GM12878 (cell line): ENCODE measurements at regions not wholly inside any gene's neighbourhood (a gene's known extent, or its start where the extent isn't known, plus 50 kb on each side); places are given as distances from the start of the nearest gene placed in this dataset.

Experiments used
- BMI1 ChIP-seq: fragments of 450-650 bp; IDR thresholded peaks from 2 replicates; pipeline ENCODE4 v1.6.1; 2016; ENCODE audit warnings: mild to moderate bottlenecking, moderate library complexity, borderline replicate concordance
- CEBPB ChIP-seq, 2 experiments: fragments of 150-350 bp in 1 of 2; IDR thresholded peaks; 2 replicates each; pipeline ENCODE4 v1.6.1; 2012 to 2014; ENCODE audit warnings: low read depth in 2 of 2, low read length in 2 of 2, borderline replicate concordance in 1 of 2, inconsistent platforms in 1 of 2
- E2F8 ChIP-seq: fragments of 450-650 bp; IDR thresholded peaks from 2 replicates; pipeline ENCODE4 v1.6.1; 2018; ENCODE audit warnings: mild to moderate bottlenecking, low read depth, moderate library complexity; ENCODE audit not compliant: partially characterized antibody
- EED ChIP-seq: sonication (generic); IDR thresholded peaks from 2 replicates; pipeline ENCODE4 v1.6.1; 2016; ENCODE audit warnings: antibody characterized with exemption, low read depth
- FOS ChIP-seq: IDR thresholded peaks from 3 replicates; pipeline ENCODE4 v1.6.1; 2011; ENCODE audit warnings: borderline replicate concordance; ENCODE audit not compliant: insufficient read length; ENCODE audit errors: extremely low read depth
- GATAD2B ChIP-seq: fragments of 450-650 bp; conservative IDR thresholded peaks from 2 replicates; pipeline ENCODE4 v1.6.1; 2017; ENCODE audit warnings: low read depth, mild to moderate bottlenecking, moderate library complexity
- HDAC6 ChIP-seq: fragments of 200-600 bp; sonication (generic); IDR thresholded peaks from one replicate; pipeline ENCODE4 v1.8.0; 2017; ENCODE audit warnings: antibody characterized with exemption; ENCODE audit not compliant: unreplicated experiment
- IKZF1 ChIP-seq: fragments of 450-650 bp; conservative IDR thresholded peaks from 2 replicates; pipeline ENCODE4 v1.6.1; 2017; ENCODE audit warnings: antibody characterized with exemption, mild to moderate bottlenecking
- IRF4 ChIP-seq: IDR thresholded peaks from 2 replicates; pipeline ENCODE4 v1.6.1; 2011; ENCODE audit warnings: low read depth, low read length
- KAT2A ChIP-seq: conservative IDR thresholded peaks from 2 replicates; pipeline ENCODE4 v1.6.1; 2011; ENCODE audit warnings: low read depth, low read length; ENCODE audit not compliant: control insufficient read depth
- MTA2 ChIP-seq: fragments of 450-650 bp; IDR thresholded peaks from 2 replicates; pipeline ENCODE4 v1.6.1; 2016; ENCODE audit warnings: low read depth, mild to moderate bottlenecking, moderate library complexity
- NKRF ChIP-seq: fragments of 450-650 bp; conservative IDR thresholded peaks from 2 replicates; pipeline ENCODE4 v1.6.1; 2017; ENCODE audit warnings: mild to moderate bottlenecking, moderate library complexity
- PBX3 ChIP-seq: IDR thresholded peaks from 2 replicates; pipeline ENCODE4 v1.6.1; 2011; ENCODE audit warnings: mild to moderate bottlenecking, low read depth, low read length, moderate library complexity; ENCODE audit not compliant: insufficient replicate concordance
- RELA ChIP-seq: fragments of 450-650 bp; IDR thresholded peaks from 2 replicates; pipeline ENCODE4 v1.8.0; 2014; ENCODE audit warnings: borderline replicate concordance; ENCODE audit not compliant: partially characterized antibody
- REST ChIP-seq: IDR thresholded peaks from 2 replicates; pipeline ENCODE4 v1.6.1; 2012; ENCODE audit warnings: mild to moderate bottlenecking, low read depth, low read length
- RUNX3 ChIP-seq: IDR thresholded peaks from 2 replicates; pipeline ENCODE4 v1.6.1; 2012; ENCODE audit warnings: low read length, inconsistent platforms
- SRF ChIP-seq, 2 experiments: IDR thresholded peaks; 2 replicates each; pipeline ENCODE4 v1.6.1; 2011; ENCODE audit warnings: low read depth in 2 of 2, low read length in 2 of 2, mild to moderate bottlenecking in 1 of 2, moderate library complexity in 1 of 2
- STAT3 ChIP-seq: IDR thresholded peaks from 2 replicates; pipeline ENCODE4 v1.6.1; 2011; ENCODE audit warnings: low read depth, low read length, improper control_type of control experiment
- TCF7 ChIP-seq: IDR thresholded peaks from 2 replicates; pipeline ENCODE4 v1.6.1; 2014; ENCODE audit warnings: antibody characterized with exemption, borderline replicate concordance
- YBX1 ChIP-seq: fragments of 450-650 bp; IDR thresholded peaks from 2 replicates; pipeline ENCODE4 v1.6.1; 2016; ENCODE audit warnings: antibody characterized with exemption
- ZNF274 ChIP-seq: IDR thresholded peaks from one replicate; pipeline ENCODE4 v1.8.0; 2011; ENCODE audit not compliant: insufficient read length, insufficient read depth

- TF ChIP-seq STAT3 (0 out of 2 replicates have a peak, but pooled peaks have one; percentile 39), IKZF1 (peak; percentile 79), HDAC6 (no peak), MTA2 (peak; percentile 84), TCF7 (no peak), IRF4 (peak; percentile 99), GATAD2B (peak; percentile 54; the same call in 1 of the 2 replicates), NKRF (no peak), YBX1 (no peak), FOS (peak; percentile 15), REST (no peak), EED (0 out of 2 replicates have a peak, but pooled peaks have one; percentile 22), PBX3 (no peak), ZNF274 (no peak), BMI1 (peak; percentile 81; the same call in 1 of the 2 replicates), RUNX3 (peak; percentile 83), RELA (peak; percentile 74), KAT2A (no peak), E2F8 (no peak), SRF (IDR thresholded peaks at IDR 0.05; ENCODE audit: low read depth in 2 of 2, low read length in 2 of 2) (peak in 1 of 2 experiments; percentile 84; a peak in 3 of 4 replicates), CEBPB (IDR thresholded peaks at IDR 0.05; ENCODE audit: borderline replicate concordance in 1 of 2, low read depth in 2 of 2, low read length in 2 of 2) (no peak)
These were observed 72.8 kb upstream of the PCDH8 start (continued) for GRCh38 chr13:52921194-52921593.
